ENCODE measurements at regions not wholly inside any gene's neighbourhood (a gene's known extent, or its start where the extent isn't known, plus 50 kb on each side); places are given as distances from the start of the nearest gene placed in this dataset.

DNA sequence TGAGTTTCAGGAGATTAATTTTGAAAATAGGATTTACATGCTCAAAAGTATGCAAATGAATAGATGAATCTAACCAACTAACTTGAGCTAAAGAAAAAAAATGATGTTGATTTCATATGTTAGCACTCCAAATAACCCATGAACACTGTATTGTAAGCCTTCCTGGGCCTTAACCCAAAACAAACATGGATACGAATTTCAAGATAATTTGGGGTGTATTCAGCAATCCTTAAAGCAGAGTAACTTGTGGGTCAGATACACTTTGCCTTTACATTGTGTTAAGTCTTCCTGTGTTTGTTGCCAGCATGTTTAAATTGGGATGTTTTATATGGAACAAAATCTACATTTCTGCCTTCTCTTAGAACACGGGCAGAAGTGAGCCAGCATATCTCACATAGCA lies 124.2 kb upstream of the WDR11 start:
- H3K4me3 ChIP-seq (ENCODE audit: low read depth, low read length): no peak overlapping the region
- no peak for DNase-seq (ENCODE audit: low read depth)
- TF ChIP-seq, protein P1, sequence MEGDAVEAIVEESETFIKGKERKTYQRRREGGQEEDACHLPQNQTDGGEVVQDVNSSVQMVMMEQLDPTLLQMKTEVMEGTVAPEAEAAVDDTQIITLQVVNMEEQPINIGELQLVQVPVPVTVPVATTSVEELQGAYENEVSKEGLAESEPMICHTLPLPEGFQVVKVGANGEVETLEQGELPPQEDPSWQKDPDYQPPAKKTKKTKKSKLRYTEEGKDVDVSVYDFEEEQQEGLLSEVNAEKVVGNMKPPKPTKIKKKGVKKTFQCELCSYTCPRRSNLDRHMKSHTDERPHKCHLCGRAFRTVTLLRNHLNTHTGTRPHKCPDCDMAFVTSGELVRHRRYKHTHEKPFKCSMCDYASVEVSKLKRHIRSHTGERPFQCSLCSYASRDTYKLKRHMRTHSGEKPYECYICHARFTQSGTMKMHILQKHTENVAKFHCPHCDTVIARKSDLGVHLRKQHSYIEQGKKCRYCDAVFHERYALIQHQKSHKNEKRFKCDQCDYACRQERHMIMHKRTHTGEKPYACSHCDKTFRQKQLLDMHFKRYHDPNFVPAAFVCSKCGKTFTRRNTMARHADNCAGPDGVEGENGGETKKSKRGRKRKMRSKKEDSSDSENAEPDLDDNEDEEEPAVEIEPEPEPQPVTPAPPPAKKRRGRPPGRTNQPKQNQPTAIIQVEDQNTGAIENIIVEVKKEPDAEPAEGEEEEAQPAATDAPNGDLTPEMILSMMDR (IDR thresholded peaks at IDR 0.05; ENCODE audit: low read depth, low read length, missing control alignments): no peak

DNA sequence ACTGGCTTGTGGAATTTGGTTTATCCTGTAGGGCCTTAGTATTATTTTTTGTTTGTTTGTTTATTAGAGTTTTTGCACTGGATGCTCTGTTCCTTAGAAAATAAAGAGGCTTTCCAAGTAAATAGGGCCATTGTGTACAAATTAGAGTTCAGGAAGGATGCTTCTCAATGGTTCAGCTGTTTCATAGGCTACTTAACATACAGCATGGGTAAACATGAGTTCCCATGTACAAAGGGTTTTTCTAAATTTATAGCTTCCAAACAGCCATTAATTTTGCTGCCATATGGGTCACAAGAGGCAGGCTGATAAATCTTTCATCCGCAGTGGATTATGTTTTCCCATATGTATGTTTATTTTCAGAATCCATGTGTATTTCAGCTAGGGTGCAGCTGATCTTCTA lies 121.6 kb upstream of the WDR11 start:
- DNase-seq (ENCODE audit: low read depth): no peak
- H3K4me3 ChIP-seq (ENCODE audit: low read depth, low read length): no peak overlapping the region
- TF ChIP-seq, protein P1 (IDR thresholded peaks at IDR 0.05; ENCODE audit: low read depth, low read length, missing control alignments): no peak

DNA sequence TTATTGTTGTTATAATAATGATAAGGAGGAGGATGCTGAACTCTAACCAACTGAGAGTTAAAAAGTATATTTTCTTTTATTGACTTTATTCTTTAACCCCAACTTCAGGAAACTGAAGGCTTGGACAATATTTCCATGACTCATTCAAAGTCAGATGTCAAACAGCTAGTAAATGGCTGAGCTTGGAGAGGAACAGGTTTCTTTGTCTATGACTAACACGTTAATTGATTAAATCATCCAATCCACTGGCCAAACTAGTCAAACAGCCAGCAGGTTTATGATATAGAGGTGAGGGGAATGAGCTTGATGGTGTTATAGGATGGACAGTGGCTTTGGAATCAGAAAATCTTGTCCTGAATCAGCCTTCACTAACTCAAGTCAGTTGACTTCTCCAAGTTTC lies 119.1 kb upstream of the WDR11 start:
- no peak overlapping the region for H3K4me3 ChIP-seq (ENCODE audit: low read depth, low read length)
- no peak for DNase-seq (ENCODE audit: low read depth)
- TF ChIP-seq, protein P1 (IDR thresholded peaks at IDR 0.05; ENCODE audit: low read depth, low read length, missing control alignments): no peak

DNA sequence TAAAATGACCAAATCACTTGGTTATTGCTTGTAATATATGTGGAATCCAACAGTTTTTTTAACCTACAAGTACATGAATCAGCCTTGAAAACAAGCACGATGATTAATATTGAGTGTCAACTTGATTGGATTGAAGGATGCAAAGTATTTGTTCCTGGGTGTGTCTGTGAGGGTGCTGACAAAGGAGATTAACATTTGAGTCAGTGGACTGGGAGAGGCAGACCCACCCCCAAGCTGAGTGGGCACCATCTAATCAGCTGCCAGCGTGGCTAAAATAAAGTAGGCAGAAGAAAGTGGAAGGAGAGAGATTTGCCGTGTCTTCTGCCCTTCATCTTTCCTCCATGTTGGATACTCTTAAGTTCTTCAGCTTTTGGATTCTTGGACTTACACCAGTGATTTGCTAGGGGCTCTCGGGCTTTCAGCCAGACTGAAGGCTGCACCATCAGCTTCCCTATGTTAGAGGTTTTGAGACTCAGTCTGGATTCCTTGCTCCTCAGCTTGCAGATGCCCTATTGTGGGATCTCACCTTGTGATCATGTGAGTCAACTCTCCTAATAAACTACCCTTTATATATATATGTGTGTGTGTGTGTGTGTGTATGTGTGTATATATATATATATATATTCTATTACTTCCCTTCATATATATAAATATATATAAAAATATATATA lies 118.4 kb upstream of the WDR11 start:
- no peak for DNase-seq (ENCODE audit: low read depth)
- H3K4me3 ChIP-seq (ENCODE audit: low read depth, low read length): no peak overlapping the region
- TF ChIP-seq, protein P1 (IDR thresholded peaks at IDR 0.05; ENCODE audit: low read depth, low read length, missing control alignments): no peak

DNA sequence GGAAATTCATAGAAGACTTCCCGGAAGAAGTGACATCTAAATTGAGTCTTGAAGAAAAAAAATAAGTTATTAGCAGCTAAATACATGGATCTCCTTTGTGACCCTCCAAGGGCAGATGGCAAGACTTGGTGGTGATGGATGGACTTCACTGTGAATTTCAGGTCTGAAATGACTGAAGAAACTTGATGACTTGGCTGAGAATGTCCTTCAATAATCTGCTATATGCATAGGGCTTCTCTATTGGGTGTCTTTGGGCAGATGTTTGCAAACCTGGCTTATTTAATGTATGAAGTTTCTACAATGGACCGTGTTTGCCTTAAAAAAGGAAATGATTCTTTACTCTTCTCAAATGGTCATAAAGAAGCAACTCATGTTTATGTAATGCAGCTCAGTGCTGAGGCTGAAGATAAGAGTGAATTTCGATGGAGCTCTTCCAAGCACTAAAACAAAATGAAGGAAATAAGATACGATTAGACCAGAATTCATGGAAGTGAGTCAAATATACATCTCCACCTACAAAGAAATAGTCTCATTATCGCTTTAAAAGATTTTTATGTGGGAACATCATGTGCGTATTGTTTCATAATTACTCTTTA lies 116.6 kb upstream of the WDR11 start:
- DNase-seq (ENCODE audit: low read depth): no peak
- TF ChIP-seq, protein P1 (IDR thresholded peaks at IDR 0.05; ENCODE audit: low read depth, low read length, missing control alignments): no peak
- H3K4me3 ChIP-seq (ENCODE audit: low read depth, low read length): no peak overlapping the region

DNA sequence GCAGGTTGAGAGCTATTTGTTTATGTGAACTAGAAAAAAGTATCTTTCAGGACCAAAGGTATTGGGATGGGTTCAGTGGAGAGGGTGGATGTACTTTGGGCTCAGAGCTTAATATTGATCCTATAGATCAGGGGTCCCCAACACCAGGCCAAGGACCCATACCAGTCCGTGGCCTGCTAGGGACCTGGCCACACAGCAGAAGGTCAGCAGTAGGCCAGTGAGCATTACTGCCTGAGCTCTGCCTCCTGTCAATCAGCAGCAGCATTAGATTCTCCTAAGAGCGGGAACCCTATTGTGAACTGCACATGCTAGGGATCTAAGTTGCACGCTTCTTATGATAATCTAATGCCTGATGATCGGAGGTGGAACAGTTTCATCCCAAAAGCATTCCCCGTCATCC lies 115.8 kb upstream of the WDR11 start:
- no peak overlapping the region for H3K4me3 ChIP-seq (ENCODE audit: low read depth, low read length)
- no peak for DNase-seq (ENCODE audit: low read depth)
- TF ChIP-seq, protein P1 (IDR thresholded peaks at IDR 0.05; ENCODE audit: low read depth, low read length, missing control alignments): no peak
